ENCODE measurements at regions not wholly inside any gene's neighbourhood (a gene's known extent, or its start where the extent isn't known, plus 50 kb on each side); places are given as distances from the start of the nearest gene placed in this dataset.

DNA sequence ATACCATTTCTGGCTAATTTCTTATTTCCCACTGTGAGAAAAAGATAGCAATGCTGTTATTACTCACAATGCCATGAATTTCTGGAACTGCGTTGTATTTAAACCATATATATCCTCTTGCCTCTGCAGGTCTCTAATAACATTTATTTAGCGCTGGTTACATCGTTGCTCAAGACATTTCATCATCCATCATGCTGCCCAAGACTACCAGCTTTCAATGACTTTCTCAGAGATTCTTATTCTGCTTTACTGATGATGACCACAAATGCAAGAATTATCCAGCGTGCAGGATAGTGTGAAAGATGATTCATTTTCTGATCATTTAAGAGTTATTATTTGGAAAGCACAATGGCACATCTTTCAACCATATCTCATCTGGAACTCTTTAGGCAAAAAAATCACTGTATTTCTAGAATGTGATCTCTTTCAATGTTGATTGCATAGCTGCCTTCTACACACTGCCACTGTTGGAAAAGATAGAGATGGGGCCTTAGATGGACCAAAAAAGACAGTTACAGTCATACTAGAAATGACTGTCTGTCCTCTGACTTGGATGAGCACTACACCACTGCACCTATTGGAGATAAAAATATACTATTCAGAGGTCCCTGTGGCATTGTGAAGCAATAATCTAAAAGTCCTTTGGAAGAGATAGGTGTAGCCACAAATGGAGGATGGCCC is 716.1 kb downstream of the NSUN3 start (continued):
- TF ChIP-seq, protein P1, sequence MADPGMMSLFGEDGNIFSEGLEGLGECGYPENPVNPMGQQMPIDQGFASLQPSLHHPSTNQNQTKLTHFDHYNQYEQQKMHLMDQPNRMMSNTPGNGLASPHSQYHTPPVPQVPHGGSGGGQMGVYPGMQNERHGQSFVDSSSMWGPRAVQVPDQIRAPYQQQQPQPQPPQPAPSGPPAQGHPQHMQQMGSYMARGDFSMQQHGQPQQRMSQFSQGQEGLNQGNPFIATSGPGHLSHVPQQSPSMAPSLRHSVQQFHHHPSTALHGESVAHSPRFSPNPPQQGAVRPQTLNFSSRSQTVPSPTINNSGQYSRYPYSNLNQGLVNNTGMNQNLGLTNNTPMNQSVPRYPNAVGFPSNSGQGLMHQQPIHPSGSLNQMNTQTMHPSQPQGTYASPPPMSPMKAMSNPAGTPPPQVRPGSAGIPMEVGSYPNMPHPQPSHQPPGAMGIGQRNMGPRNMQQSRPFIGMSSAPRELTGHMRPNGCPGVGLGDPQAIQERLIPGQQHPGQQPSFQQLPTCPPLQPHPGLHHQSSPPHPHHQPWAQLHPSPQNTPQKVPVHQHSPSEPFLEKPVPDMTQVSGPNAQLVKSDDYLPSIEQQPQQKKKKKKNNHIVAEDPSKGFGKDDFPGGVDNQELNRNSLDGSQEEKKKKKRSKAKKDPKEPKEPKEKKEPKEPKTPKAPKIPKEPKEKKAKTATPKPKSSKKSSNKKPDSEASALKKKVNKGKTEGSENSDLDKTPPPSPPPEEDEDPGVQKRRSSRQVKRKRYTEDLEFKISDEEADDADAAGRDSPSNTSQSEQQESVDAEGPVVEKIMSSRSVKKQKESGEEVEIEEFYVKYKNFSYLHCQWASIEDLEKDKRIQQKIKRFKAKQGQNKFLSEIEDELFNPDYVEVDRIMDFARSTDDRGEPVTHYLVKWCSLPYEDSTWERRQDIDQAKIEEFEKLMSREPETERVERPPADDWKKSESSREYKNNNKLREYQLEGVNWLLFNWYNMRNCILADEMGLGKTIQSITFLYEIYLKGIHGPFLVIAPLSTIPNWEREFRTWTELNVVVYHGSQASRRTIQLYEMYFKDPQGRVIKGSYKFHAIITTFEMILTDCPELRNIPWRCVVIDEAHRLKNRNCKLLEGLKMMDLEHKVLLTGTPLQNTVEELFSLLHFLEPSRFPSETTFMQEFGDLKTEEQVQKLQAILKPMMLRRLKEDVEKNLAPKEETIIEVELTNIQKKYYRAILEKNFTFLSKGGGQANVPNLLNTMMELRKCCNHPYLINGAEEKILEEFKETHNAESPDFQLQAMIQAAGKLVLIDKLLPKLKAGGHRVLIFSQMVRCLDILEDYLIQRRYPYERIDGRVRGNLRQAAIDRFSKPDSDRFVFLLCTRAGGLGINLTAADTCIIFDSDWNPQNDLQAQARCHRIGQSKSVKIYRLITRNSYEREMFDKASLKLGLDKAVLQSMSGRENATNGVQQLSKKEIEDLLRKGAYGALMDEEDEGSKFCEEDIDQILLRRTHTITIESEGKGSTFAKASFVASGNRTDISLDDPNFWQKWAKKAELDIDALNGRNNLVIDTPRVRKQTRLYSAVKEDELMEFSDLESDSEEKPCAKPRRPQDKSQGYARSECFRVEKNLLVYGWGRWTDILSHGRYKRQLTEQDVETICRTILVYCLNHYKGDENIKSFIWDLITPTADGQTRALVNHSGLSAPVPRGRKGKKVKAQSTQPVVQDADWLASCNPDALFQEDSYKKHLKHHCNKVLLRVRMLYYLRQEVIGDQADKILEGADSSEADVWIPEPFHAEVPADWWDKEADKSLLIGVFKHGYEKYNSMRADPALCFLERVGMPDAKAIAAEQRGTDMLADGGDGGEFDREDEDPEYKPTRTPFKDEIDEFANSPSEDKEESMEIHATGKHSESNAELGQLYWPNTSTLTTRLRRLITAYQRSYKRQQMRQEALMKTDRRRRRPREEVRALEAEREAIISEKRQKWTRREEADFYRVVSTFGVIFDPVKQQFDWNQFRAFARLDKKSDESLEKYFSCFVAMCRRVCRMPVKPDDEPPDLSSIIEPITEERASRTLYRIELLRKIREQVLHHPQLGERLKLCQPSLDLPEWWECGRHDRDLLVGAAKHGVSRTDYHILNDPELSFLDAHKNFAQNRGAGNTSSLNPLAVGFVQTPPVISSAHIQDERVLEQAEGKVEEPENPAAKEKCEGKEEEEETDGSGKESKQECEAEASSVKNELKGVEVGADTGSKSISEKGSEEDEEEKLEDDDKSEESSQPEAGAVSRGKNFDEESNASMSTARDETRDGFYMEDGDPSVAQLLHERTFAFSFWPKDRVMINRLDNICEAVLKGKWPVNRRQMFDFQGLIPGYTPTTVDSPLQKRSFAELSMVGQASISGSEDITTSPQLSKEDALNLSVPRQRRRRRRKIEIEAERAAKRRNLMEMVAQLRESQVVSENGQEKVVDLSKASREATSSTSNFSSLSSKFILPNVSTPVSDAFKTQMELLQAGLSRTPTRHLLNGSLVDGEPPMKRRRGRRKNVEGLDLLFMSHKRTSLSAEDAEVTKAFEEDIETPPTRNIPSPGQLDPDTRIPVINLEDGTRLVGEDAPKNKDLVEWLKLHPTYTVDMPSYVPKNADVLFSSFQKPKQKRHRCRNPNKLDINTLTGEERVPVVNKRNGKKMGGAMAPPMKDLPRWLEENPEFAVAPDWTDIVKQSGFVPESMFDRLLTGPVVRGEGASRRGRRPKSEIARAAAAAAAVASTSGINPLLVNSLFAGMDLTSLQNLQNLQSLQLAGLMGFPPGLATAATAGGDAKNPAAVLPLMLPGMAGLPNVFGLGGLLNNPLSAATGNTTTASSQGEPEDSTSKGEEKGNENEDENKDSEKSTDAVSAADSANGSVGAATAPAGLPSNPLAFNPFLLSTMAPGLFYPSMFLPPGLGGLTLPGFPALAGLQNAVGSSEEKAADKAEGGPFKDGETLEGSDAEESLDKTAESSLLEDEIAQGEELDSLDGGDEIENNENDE (IDR thresholded peaks at IDR 0.05; ENCODE audit: insufficient replicate concordance, low read length) = no peak
- TF ChIP-seq KDM5A (IDR thresholded peaks at IDR 0.05; ENCODE audit: low read length) (no peak), RAD21 (IDR thresholded peaks at IDR 0.05 in 1 of 2, conservative IDR thresholded peaks at IDR 0.05 in 1 of 2; ENCODE audit: low read depth in 2 of 2, low read length in 2 of 2) (no peak), MAX (IDR thresholded peaks at IDR 0.05) (no peak), RNF2 (IDR thresholded peaks at IDR 0.05; ENCODE audit: borderline replicate concordance, low read depth, low read length, missing control alignments, poor library complexity, severe bottlenecking) (no peak), SIN3A (conservative IDR thresholded peaks at IDR 0.05 in 1 of 2, IDR thresholded peaks at IDR 0.05 in 1 of 2; ENCODE audit: low read depth in 1 of 2, low read length in 2 of 2) (no peak), RXRA (IDR thresholded peaks at IDR 0.05; ENCODE audit: insufficient read depth, low read depth, low read length) (no peak)

All from H1 (cell line).